Loucy (cell line): ENCODE measurements at regions not wholly inside any gene's neighbourhood (a gene's known extent, or its start where the extent isn't known, plus 50 kb on each side); places are given as distances from the start of the nearest gene placed in this dataset.

Experiments used
- CTCF ChIP-seq: fragments of 200-600 bp; sonication (generic); conservative IDR thresholded peaks from 2 replicates; pipeline ENCODE4 v1.5.1; 2014; ENCODE audit warnings: mild to moderate bottlenecking, antibody characterized with exemption, low read length
- EZH2phosphoT487 ChIP-seq: fragments of 200-600 bp; IDR thresholded peaks from 2 replicates; pipeline ENCODE4 v1.6.1; 2018; ENCODE audit warnings: antibody characterized with exemption, mild to moderate bottlenecking, moderate library complexity, borderline replicate concordance

GRCh38 chr9:1917396-1917935, 97.7 kb upstream of the SMARCA2 start:
- TF ChIP-seq CTCF: no peak
- no peak for TF ChIP-seq EZH2phosphoT487
